ENCODE measurements at regions not wholly inside any gene's neighbourhood (a gene's known extent, or its start where the extent isn't known, plus 50 kb on each side); places are given as distances from the start of the nearest gene placed in this dataset.

DNA sequence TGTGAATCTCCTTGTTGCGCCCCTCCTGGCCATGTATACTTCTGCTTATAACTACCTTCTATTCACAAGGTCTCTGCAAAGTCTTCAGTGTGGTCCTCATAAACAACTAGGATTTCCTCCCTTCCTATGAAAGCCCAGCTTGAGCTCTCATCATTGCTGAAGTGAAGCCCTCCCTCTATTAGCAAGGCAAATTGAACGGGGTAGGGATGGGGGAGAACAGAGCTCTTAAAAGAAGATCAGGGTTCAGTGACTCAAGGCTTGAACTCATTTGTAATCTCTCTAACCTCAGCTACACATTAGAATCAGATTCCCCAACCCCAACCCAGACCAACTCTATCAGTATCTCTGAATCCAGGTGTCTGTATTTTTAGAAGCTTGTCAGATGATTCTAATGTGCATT, 88.3 kb upstream of the ST8SIA2 start:
- DNase-seq: no peak

DNA sequence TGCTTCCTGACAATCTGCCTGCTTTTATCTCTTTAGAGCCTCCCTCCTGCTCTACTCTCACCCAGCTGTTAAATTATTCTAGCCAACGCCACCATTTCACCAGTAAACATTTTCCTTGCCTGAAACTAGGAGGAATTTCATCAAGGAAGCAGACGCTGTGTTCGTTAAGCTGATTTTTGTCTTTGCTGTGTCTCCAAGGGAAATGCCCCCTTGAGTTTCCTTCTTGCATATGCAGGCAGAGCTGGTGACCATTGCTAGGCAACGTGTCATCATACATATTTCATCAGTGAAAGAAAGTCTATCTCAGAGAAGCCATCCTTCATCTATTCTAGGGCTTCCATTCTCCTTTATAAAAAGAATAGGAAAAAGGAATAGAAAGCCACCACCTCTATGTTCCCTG, 87.0 kb upstream of the ST8SIA2 start:
- DNase-seq: no peak

DNA sequence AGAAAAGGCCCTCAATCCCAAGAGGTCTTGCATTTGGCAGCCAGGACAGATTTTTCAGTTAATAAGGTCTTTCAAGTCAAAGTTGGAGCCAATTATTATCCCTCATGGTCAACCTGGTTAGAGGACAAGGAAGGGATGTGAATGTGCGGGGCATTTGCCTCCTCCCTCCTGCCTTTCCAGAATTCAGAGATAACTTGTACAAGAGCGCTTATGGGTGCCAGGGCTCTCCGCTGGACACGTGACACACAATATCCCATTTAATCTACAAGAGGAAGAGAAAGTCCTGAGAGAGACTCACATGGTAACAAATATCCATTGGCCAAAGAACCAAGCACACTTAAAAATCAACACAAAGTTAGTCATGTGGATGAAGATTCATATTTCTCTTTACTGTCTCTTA, 78.5 kb upstream of the ST8SIA2 start:
- DNase-seq: no peak

DNA sequence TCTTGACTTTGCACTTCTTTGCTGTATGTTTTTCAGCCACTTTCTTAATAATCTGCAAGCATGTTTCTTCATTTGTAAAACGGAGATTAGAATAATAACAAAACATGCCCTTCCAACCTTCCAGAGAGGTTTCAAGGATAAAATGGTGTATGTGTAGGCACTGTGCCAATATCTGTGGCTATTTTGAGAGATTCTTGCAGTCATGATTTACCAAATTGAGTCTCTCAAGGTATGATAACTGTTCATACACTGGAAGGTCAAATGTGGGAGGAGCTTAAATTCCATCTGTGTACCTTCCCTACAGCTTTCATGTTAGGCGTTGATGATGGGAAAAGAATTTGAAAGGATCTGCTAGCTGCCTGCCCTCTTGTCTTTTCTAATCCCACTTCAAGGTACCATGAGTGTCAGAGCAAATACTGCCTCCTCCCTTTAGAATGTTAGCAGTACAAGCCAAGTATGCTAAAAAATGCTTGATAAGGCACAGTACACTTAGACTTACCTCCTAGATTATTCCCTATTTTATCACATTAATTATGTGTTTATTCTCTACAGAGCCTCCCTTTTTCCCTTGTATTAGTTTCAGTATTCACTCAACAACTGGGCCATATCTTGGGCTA, 78.0 kb upstream of the ST8SIA2 start:
- no peak for DNase-seq

DNA sequence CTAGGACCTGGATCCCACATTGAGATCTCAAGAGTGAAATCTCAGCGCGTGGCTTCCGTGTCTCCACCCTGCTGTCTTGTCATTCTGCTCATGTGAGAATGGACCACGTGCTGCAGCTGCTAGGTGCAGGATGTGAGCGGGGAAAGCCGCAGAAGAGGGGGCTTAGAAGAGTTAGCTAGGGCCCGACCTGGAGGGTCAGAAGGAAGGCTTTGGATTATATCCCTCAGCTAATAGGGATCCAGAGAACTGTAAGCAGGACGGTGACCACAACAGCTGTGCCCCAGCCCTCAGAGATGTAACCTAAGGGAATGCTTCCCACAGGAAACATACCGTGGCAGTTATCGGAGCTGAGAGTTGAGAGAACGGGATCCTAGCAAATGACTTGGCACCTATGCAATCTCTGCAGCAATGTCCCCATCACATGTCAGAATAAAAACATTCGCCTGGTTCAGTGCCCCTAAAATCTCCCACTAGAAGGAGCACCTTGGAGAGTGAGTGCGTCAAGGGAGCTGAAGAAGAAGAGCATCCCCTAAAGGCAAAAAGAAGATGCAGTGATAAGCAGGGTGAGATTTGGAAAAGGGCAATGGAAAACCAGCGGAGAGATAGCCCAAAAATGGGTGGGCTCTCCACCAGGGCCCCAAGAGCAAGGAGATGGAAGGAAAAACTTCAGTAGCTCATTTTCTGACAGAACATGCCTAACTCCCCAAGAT, 76.9 kb upstream of the ST8SIA2 start:
- DNase-seq: no peak

DNA sequence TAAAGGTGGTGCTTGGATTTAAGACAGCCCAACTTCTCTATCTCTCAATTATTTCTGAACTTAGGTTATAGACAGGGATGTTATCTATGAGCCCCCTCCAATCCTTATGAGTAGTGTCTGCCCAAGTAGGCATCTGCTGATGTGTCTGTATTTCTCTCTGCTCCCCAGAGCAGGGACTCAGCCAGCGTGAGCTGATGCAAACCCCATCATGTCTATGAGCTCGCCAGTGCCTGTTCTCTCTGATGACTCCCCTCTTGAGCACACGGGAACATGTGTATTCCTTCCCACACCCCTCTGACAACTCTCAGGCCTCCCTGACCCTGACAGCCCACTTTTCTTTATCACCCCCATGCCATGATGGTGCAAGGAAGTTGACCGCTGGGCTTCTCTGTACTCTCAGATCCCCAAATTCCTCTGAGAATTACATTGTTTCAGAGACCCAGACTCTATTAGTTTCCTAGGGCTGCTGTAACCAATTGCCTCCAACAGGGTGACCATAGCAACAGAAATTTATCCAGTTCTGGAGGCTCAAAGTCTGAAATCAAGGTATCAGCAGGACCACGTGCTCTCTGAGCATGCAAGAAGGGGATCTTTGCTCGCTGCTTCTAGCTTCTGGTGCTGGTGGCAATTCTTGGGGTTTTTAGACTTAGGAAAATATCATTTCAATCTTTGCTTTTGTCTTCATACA, 73.5 kb upstream of the ST8SIA2 start:
- no peak for DNase-seq

DNA sequence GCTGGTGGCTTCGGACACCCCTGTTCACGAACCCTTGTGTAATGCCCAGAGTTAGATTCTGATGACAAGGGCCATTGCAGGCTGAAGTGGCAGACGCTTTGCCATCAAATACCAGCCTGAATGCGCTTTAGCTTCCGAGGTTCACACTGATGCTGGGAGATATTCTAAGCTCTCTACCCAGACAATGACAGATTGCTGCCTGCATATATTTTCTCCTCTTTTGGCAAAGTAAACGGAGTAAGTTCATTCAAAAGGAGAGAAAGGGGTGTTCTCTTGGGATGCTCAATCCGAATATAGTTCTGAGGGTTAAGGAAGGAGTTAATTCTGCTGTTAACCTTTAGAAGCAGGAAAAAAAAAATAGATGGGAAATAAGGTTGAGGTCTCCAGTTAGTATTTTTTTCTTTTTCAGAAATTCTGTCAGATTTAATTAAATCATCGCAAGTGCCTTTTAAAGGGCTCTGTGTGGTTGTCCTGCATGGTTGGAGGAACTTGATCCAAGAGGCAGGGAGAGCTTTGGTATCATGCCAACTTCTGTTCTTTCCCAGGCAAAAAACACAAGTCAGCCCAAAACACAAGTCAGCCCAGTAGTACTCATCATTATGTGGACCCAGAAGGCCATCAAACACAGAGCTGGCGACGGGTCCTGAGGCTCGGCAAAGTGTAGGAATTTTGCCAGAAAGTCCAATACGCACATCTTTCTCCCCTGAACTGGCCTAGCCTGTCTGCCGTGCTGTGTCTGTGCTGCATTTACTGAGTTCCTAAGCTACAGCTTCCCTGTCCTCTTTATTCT, 70.9 kb upstream of the ST8SIA2 start:
- no peak for DNase-seq

DNA sequence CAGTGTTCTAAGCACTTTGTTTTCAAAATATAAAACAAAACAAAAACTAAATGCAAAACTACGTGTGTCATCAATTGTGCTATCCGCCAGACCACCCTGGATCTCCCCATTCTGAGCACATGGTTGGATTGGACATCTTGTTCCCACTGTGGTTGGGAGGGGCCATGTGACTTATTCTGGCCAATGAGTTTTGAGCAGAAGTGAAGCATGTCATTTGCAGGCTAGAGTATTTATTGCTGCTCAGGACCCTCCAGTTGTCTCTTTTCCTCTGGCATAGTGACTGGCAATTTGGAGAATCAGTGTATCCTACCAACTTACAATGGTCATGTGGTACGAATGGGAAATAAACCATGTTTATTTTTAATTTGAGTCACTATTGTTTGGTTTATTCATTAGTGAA, 70.2 kb upstream of the ST8SIA2 start:
- no peak for DNase-seq

DNA sequence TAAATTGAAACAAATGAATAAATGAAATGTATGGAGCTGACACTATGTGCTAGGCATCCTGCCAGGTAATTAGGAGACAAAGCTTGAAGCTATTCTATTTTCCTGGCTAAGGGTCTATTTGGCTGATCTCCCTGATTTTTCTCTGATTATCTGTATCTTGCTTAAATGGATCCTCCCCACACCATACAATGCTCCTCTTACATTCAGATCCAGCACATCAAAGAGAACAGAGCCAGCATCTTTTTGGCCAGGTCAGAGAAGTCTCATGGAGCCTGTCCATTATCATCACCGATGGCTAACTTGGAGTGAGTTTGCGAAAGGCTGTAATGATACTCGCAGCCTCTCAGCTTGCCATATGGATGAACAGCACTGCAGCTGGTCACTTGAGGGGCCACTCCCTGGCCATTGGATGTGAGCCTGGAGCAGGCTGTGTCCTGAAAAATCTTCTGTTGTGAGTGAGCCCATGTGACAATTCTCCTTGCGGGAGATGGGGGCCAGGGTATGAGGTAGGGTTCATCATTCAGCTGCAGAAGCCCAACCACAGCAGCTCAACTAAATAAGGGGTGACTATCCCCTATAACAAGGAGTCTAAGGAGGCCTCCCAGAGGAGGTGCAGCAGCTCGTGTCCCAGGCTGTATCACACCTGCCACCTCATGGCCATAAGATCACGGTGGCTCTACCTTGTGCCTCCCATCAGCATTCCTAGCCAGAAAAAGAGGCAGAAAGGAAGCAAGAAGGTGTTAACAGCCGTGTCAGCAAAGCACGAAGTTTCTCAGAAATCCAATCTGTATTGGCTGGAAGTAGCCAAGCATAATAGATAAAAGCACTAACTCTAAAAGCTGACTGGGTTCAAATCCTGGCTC, 69.3 kb upstream of the ST8SIA2 start:
- no peak for DNase-seq

DNA sequence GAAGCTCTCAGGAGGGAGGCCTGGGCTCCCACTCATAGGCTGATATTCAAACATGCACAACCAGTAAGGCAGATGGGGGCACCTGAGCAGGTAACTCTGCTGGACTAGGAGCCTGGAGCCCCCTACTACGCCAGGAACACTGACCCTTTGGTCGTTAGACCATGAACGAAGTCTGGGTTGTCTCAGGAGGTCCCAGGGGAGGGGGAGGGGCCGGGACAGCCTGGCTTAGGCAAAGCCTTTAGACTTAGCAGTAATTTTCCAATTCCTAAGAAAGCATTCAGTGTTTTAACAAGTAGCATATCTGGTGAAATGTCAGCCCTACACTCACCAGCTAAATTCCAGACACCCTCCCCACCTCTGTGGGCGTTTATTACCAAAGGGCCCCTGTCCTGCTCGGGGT, 67.4 kb upstream of the ST8SIA2 start:
- no peak for DNase-seq

DNA sequence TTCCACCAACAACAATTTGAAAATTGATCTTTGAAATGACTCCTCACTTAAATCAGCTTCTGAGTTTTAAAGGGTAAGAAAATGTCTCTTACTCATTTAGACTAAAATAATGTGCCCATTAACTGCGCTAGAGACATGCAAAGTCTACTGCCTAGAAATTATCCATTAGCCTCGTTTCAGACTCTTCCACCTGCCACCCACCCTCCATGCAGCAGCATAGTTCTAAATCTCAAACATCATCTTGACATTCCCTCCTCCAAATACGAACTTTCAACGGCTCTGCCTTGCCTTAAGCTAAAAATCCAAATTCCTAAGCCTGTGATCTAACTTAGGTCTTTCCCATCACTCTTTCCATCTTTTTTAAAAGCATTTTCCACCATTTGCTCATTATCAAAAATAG, 66.6 kb upstream of the ST8SIA2 start:
- DNase-seq: no peak

DNA sequence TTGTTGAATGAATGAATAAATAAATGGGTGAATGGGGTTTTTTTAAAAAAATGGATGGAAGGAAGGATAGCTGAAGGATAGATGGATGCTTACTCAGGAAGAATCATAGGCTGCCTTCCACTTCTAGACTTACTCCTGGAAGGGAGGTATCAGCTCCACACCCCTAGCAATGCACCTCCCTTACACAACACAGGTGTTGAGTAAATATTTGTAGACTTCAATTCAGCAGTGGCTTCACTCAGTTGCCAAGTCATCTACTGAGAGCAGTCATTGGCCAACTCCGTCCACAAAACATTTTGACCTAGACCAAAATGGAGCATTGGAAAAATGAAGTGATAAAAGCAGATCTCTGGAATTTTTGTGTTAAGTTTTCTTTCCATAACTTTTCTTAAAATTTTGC, 65.5 kb upstream of the ST8SIA2 start:
- no peak for DNase-seq

DNA sequence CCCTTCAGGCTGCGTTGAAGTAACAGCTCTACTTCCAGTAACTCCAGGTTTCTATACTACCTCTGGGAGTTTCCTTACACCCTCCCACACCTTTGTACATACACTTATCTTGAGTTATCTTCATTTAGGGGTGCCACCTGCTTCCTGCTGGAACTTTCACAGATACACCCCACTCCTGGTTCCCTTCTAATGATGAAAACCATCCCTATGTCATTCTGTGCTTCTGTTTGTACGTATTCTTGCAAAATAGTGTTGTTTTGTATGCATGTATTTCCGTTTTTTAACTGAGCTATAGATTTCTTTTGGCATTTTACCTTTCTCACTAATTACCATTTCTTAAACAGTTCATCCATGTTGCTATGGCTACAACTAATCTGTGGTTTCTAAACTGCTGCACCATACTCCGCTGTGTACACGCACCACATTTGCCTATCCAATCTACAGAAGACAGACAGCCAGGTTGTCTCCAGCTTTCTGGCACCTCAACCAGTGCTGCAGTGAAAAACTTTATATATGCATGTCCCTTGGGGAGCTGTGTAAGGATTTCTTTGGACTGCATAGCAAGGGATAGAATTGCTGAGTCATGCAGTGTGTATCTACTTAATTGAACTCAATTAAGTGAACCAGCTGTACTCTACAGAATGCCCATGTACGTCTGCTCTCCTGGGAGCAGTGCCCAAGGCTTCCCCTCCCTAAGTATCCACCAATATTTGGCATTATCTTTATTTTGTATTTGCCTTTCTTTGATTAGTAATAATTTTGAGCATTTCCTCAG, 61.4 kb upstream of the ST8SIA2 start:
- no peak for DNase-seq

DNA sequence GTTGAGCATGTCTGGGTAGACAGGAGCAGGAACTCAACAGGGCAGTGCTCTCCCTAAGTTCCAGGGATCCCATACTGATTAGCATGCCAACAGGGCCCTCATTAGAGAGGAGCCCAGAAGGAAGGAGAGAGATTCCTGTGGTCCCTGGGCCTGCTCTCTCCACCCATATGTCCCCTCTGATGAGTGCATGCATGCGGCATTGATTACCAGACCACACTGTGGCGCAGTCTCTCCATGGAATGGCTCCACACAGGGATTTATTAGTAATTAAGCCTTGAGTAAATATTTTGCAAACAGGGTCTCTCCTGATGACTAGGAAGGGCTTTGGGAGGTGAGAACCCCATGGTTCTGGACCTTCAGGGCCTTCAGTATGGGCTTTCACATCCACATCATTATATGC, 60.0 kb upstream of the ST8SIA2 start:
- DNase-seq: no peak

DNA sequence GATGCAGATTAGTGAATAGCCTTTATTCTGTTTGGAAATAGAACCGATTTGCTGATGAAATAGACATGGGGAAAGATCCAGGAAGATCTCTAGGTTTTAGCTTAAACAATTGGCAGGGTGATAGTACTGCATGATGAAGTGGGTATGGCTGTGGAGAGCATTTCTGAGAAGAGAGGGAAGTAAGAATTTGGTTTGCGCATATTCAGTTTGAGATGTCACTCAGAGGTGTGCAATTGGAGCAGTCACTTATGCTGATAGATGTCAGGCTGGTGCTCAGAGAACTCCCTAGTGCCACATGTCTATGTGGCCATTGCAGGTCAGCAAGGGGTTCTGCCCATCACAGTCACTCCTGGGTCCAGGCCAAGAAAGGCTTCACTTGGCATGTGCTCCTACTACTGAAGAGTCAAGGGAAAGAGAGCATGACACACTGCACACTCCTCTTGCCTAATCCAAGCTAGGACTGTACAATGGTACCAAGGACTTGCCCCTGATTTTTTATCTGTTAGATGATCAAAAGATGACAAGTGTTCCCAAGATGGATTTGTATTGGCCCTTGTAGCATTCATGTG, 57.2 kb upstream of the ST8SIA2 start:
- DNase-seq: no peak

DNA sequence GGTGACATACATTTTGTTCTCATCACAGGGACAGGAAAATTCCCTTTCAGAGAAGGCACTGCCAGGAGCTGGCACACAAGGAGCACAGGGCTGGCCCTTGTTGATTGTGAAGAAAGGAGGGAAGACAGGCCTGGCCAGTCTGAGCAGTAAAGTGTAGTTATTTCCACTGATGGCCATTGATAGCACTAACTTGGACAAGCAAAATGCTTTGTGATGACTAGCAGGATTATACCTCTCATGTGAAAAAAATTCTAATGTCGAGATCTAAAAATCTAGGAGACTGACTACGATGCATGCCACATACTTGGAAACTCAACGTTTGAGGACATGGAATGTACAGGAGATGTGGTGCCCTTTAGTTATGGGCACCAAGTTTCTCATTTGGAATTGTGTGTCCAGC, 54.3 kb upstream of the ST8SIA2 start:
- DNase-seq: no peak
